ENCODE measurements at regions not wholly inside any gene's neighbourhood (a gene's known extent, or its start where the extent isn't known, plus 50 kb on each side); places are given as distances from the start of the nearest gene placed in this dataset.

- H3K36me3 ChIP-seq (ENCODE audit: control insufficient read depth, insufficient read depth, low read length): no peaks in the 10 kb centered on the region
- no peak for DNase-seq (ENCODE audit: extremely low read depth, insufficient read length)
- TF ChIP-seq CTCF (IDR thresholded peaks at IDR 0.05; ENCODE audit: insufficient read depth, low read length, poor library complexity, severe bottlenecking): no peak
- H3K4me3 ChIP-seq (replicated peaks; ENCODE audit: low read depth, low read length): no peak overlapping the region
- H3K27me3 ChIP-seq (replicated peaks; ENCODE audit: control insufficient read depth, insufficient read depth, low read length): no peaks in the 10 kb centered on the region
Measured at GRCh38 chr22:47678048-47678447, 915.6 kb downstream of the TBC1D22A start.

GRCh38 chr22:47676685-47677084 lies 914.2 kb downstream of the TBC1D22A start:
- TF ChIP-seq CTCF (IDR thresholded peaks at IDR 0.05; ENCODE audit: insufficient read depth, low read length, poor library complexity, severe bottlenecking): no peak
- no peak for DNase-seq (ENCODE audit: extremely low read depth, insufficient read length)
- no peaks in the 10 kb centered on the region for H3K27me3 ChIP-seq (replicated peaks; ENCODE audit: control insufficient read depth, insufficient read depth, low read length)
- no peaks in the 10 kb centered on the region for H3K36me3 ChIP-seq (ENCODE audit: control insufficient read depth, insufficient read depth, low read length)
- H3K4me3 ChIP-seq (replicated peaks; ENCODE audit: low read depth, low read length): no peak overlapping the region

DNA sequence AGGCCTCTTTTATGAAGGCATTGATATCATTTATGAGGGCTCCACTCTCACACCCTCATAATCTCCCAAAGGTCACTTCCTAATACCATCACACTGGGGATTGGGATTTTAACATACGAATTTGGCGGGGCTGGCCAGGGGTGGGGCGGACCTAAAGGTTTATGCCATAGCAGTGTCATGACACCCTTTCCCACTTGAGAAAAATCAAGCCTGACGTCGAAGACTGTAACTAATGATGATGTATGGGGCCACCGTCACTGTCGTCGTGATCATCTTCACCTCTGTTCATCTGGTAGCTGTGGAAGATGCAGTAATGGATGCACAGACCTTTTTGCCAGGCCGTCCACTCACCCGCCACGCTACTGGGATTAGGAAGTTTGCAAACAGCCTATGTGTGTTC lies 912.1 kb downstream of the TBC1D22A start:
- Histone ChIP-seq H3K4me3 (replicated peaks; ENCODE audit: low read depth, low read length) (no peak overlapping the region), H3K27me3 (replicated peaks; ENCODE audit: control insufficient read depth, insufficient read depth, low read length) (no peaks in the 10 kb centered on the region), H3K36me3 (ENCODE audit: control insufficient read depth, insufficient read depth, low read length) (no peaks in the 10 kb centered on the region)
- no peak for TF ChIP-seq CTCF (IDR thresholded peaks at IDR 0.05; ENCODE audit: insufficient read depth, low read length, poor library complexity, severe bottlenecking)
- DNase-seq (ENCODE audit: extremely low read depth, insufficient read length): no peak

DNA sequence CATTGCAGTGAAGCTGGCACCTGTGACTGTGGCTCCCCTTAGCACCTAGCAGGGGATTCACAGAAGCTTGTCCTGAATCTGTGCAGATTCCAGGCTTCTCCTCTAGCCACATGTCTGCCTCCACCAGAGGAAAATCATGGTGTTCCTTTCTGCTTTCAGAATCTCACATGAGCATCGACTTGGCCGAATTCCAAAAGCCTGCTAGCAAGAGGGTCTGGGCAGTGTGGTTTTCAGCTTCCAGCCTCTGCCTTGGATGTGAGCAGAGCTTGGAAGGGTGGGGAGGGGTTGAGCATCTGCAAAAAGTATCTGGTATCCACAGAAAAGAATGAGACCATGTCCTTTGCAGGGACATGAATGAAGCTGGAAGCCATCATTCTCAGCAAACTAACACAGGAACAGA lies 911.1 kb downstream of the TBC1D22A start:
- H3K36me3 ChIP-seq (ENCODE audit: control insufficient read depth, insufficient read depth, low read length): no peaks in the 10 kb centered on the region
- H3K27me3 ChIP-seq (replicated peaks; ENCODE audit: control insufficient read depth, insufficient read depth, low read length): no peaks in the 10 kb centered on the region
- no peak for TF ChIP-seq CTCF (IDR thresholded peaks at IDR 0.05; ENCODE audit: insufficient read depth, low read length, poor library complexity, severe bottlenecking)
- H3K4me3 ChIP-seq (replicated peaks; ENCODE audit: low read depth, low read length): no peak overlapping the region
- no peak for DNase-seq (ENCODE audit: extremely low read depth, insufficient read length)

- Histone ChIP-seq H3K27me3 (replicated peaks; ENCODE audit: control insufficient read depth, insufficient read depth, low read length) (no peaks in the 10 kb centered on the region), H3K4me3 (replicated peaks; ENCODE audit: low read depth, low read length) (no peak overlapping the region), H3K36me3 (ENCODE audit: control insufficient read depth, insufficient read depth, low read length) (no peaks in the 10 kb centered on the region)
- TF ChIP-seq CTCF (IDR thresholded peaks at IDR 0.05; ENCODE audit: insufficient read depth, low read length, poor library complexity, severe bottlenecking): no peak
- DNase-seq (ENCODE audit: extremely low read depth, insufficient read length): no peak
Measured at GRCh38 chr22:47672526-47672925, 910.1 kb downstream of the TBC1D22A start.

DNA sequence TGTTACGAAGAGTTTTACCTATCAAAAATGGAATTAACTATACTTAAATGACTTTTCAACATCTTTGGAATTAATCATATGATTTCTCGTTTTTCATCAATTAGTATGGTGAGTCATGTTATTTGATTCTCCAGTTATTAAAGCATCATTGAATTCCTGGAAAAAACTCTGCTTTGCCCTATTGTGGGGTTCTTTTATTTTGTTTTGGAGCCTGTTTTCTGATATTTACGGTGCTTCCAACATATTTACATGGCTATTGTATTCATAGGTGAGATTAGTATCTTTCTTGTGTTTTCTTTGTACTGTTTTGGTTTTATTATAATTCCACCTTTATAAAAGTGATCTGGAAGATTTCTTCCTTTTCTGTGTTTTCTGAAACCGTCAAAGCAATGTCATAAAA lies 902.7 kb downstream of the TBC1D22A start:
- Histone ChIP-seq H3K27me3 (replicated peaks; ENCODE audit: control insufficient read depth, insufficient read depth, low read length) (no peaks in the 10 kb centered on the region), H3K36me3 (ENCODE audit: control insufficient read depth, insufficient read depth, low read length) (no peaks in the 10 kb centered on the region), H3K4me3 (replicated peaks; ENCODE audit: low read depth, low read length) (no peak overlapping the region)
- no peak for TF ChIP-seq CTCF (IDR thresholded peaks at IDR 0.05; ENCODE audit: insufficient read depth, low read length, poor library complexity, severe bottlenecking)
- DNase-seq (ENCODE audit: extremely low read depth, insufficient read length): no peak
